ENCODE measurements at regions not wholly inside any gene's neighbourhood (a gene's known extent, or its start where the extent isn't known, plus 50 kb on each side); places are given as distances from the start of the nearest gene placed in this dataset.

DNA sequence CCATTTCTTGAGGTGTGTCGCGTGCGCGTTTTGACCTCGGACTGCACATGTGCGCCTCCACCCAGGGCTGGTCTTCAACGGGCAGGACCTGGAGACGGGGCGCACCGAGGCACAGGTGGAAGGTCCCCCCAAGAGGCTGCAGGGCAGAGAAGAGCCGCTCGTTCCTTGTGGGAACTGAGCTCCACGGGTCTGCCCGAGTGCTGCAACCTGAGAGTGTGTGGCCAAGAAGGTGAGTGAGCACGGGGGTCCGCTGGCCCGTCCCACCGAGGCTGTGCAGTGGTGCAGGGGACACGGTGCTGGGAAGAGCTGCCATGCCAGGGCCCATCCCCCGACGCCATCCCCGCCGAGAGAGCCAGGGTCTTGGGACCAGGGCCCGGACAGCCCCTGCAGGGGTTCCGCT, 268.3 kb downstream of the GALR1 start:
- TF ChIP-seq, protein P1, sequence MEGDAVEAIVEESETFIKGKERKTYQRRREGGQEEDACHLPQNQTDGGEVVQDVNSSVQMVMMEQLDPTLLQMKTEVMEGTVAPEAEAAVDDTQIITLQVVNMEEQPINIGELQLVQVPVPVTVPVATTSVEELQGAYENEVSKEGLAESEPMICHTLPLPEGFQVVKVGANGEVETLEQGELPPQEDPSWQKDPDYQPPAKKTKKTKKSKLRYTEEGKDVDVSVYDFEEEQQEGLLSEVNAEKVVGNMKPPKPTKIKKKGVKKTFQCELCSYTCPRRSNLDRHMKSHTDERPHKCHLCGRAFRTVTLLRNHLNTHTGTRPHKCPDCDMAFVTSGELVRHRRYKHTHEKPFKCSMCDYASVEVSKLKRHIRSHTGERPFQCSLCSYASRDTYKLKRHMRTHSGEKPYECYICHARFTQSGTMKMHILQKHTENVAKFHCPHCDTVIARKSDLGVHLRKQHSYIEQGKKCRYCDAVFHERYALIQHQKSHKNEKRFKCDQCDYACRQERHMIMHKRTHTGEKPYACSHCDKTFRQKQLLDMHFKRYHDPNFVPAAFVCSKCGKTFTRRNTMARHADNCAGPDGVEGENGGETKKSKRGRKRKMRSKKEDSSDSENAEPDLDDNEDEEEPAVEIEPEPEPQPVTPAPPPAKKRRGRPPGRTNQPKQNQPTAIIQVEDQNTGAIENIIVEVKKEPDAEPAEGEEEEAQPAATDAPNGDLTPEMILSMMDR (IDR thresholded peaks at IDR 0.05): no peak
- no peak for TF ChIP-seq POLR2A (IDR thresholded peaks at IDR 0.05)
